ENCODE measurements at regions not wholly inside any gene's neighbourhood (a gene's known extent, or its start where the extent isn't known, plus 50 kb on each side); places are given as distances from the start of the nearest gene placed in this dataset.

GRCh38 chr5:7050986-7051385 lies 337.8 kb downstream of the TENT4A start:
- TF ChIP-seq GABPA (IDR thresholded peaks at IDR 0.05; ENCODE audit: low read depth) = no peak
- no peak for TF ChIP-seq CTCF (IDR thresholded peaks at IDR 0.05; ENCODE audit: insufficient read depth, low read length)
- no peak for TF ChIP-seq SPI1 (IDR thresholded peaks at IDR 0.05; ENCODE audit: borderline replicate concordance, low read depth)
- no peak for TF ChIP-seq REST (IDR thresholded peaks at IDR 0.05; ENCODE audit: insufficient replicate concordance, low read depth)
- no peak for TF ChIP-seq POLR2AphosphoS5 (IDR thresholded peaks at IDR 0.05; ENCODE audit: low read depth)
